Testis (tissue), 2 donors: ENCODE measurements at regions not wholly inside any gene's neighbourhood (a gene's known extent, or its start where the extent isn't known, plus 50 kb on each side); places are given as distances from the start of the nearest gene placed in this dataset.

ENCODE experiments used
- CTCF ChIP-seq, 3 experiments: fragments of 450-650 bp in 2 of 3; fragments of 200-600 bp in 1 of 3; sonication (generic) in 1 of 3; IDR thresholded peaks; one replicate each; pipeline ENCODE4 v1.5.1; 2016 to 2019; ENCODE audit warnings: antibody characterized with exemption in 3 of 3, mild to moderate bottlenecking in 2 of 3, moderate library complexity in 1 of 3
- POLR2A ChIP-seq: fragments of 450-650 bp; IDR thresholded peaks from one replicate; pipeline ENCODE4 v1.6.1; 2017; ENCODE audit warnings: antibody characterized with exemption, mild to moderate bottlenecking, moderate library complexity

- TF ChIP-seq POLR2A (no peak), CTCF (IDR thresholded peaks at IDR 0.05) (no peak)
Observed at GRCh38 chr4:13108096-13108495, 376.0 kb downstream of the RAB28 start.
